Thymus (tissue), 11 donors: ENCODE measurements at regions not wholly inside any gene's neighbourhood (a gene's known extent, or its start where the extent isn't known, plus 50 kb on each side); places are given as distances from the start of the nearest gene placed in this dataset.
"Not testable (repeated sequence)": the region's sequence is repeated elsewhere in the genome, so short reads cannot be mapped to it uniquely, and the experiment has no call there.

ENCODE experiments used
- DNase-seq, 9 donors: peaks; one replicate each; pipeline ENCODE4 v3.0.0-alpha.2; 2013; ENCODE audit warnings: low spot score in 9 of 9, low read depth in 6 of 9, missing footprints in 1 of 9
- H3K27ac ChIP-seq, 2 donors: one replicate each; pipeline ENCODE4 v1.5.1; 2013; ENCODE audit warnings: control low read depth in 1 of 2, low read depth in 1 of 2, low read length in 1 of 2, mild to moderate bottlenecking in 1 of 2, moderate library complexity in 1 of 2
- H3K27me3 ChIP-seq, 2 donors: one replicate each; pipeline ENCODE4 v1.5.1; 2013; ENCODE audit warnings: low read length in 1 of 2; ENCODE audit not compliant: control insufficient read depth in 2 of 2, insufficient read depth in 1 of 2
- H3K36me3 ChIP-seq, 2 donors: one replicate each; pipeline ENCODE4 v1.5.1; 2013; ENCODE audit warnings: low read length in 1 of 2, mild to moderate bottlenecking in 1 of 2, moderate library complexity in 1 of 2; ENCODE audit not compliant: control insufficient read depth in 2 of 2, insufficient read depth in 2 of 2
- H3K4me1 ChIP-seq, 2 donors: one replicate each; pipeline ENCODE4 v1.5.1; 2013; ENCODE audit warnings: low read length in 2 of 2; ENCODE audit not compliant: control insufficient read depth in 2 of 2, insufficient read depth in 2 of 2
- H3K4me3 ChIP-seq, 2 donors: one replicate each; pipeline ENCODE4 v1.5.1; 2013; ENCODE audit warnings: low read length in 2 of 2, control low read depth in 1 of 2, mild to moderate bottlenecking in 1 of 2
- H3K9me3 ChIP-seq, 2 donors: one replicate each; pipeline ENCODE4 v1.5.1; 2013; ENCODE audit warnings: low read length in 1 of 2, mild to moderate bottlenecking in 1 of 2; ENCODE audit not compliant: control insufficient read depth in 2 of 2, insufficient read depth in 1 of 2
- WGBS: extraction: QIAGEN DNeasy Blood & Tissue Kit; methylation state at CpG from one replicate; pipeline ENCODE4 v1.1.7; 2013; 5-methylcytosine and 5-hydroxymethylcytosine counted together
- donor health status: healthy.

GRCh38 chr19:56981440-56981839 is 138.3 kb upstream of the USP29 start:
- H3K4me3 ChIP-seq, H3K4me1 ChIP-seq, H3K27me3 ChIP-seq, H3K27ac ChIP-seq, DNase-seq, H3K36me3 ChIP-seq: not testable (repeated sequence)
- H3K9me3 ChIP-seq: peaks cover 9 to 12% of the 10 kb centered on the region in 2 donors
- whole genome bisulfite sequencing: 89% methylated on average over 10 of the region's 10 CpGs

GRCh38 chr19:56983171-56983570 is 136.6 kb upstream of the USP29 start:
- no peaks in the 10 kb centered on the region for H3K4me1 ChIP-seq
- peaks cover 8 to 18% of the 10 kb centered on the region in 2 donors for H3K9me3 ChIP-seq
- no peak overlapping the region for H3K27ac ChIP-seq
- no peak overlapping the region for H3K4me3 ChIP-seq
- WGBS: 37% methylated on average over 7 of the region's 7 CpGs
- DNase-seq: no peak
- no peaks in the 10 kb centered on the region for H3K27me3 ChIP-seq
- H3K36me3 ChIP-seq: no peaks in the 10 kb centered on the region

GRCh38 chr19:56983804-56984203 is 136.0 kb upstream of the USP29 start:
- H3K9me3 ChIP-seq: peaks cover 9 to 24% of the 10 kb centered on the region in 2 donors
- H3K27ac ChIP-seq: no peak overlapping the region
- H3K27me3 ChIP-seq: no peaks in the 10 kb centered on the region
- 94% methylated on average over 3 of the region's 3 CpGs for WGBS
- no peak overlapping the region for H3K4me3 ChIP-seq
- no peaks in the 10 kb centered on the region for H3K4me1 ChIP-seq
- no peaks in the 10 kb centered on the region for H3K36me3 ChIP-seq
- no peak for DNase-seq

- Histone ChIP-seq H3K4me3 (no peak overlapping the region), H3K9me3 (peaks cover 10 to 24% of the 10 kb centered on the region in 2 donors), H3K36me3 (no peaks in the 10 kb centered on the region), H3K27me3 (no peaks in the 10 kb centered on the region), H3K27ac (no peak overlapping the region), H3K4me1 (no peaks in the 10 kb centered on the region)
- WGBS: 79% methylated on average over 9 of the region's 9 CpGs
- no peak for DNase-seq
Observed at GRCh38 chr19:56986386-56986785, 133.4 kb upstream of the USP29 start.

GRCh38 chr19:56987184-56987583 is 132.6 kb upstream of the USP29 start:
- no peak overlapping the region for H3K4me3 ChIP-seq
- H3K4me1 ChIP-seq: no peaks in the 10 kb centered on the region
- no peaks in the 10 kb centered on the region for H3K27me3 ChIP-seq
- WGBS: 83% methylated on average over 15 of the region's 15 CpGs
- H3K36me3 ChIP-seq: no peaks in the 10 kb centered on the region
- H3K9me3 ChIP-seq: peaks cover 8 to 30% of the 10 kb centered on the region in 2 donors
- H3K27ac ChIP-seq: no peak overlapping the region
- no peak for DNase-seq

GRCh38 chr19:56988299-56988698 is 131.5 kb upstream of the USP29 start:
- Histone ChIP-seq H3K4me1 (no peaks in the 10 kb centered on the region), H3K4me3 (no peak overlapping the region), H3K9me3 (peaks cover 8 to 33% of the 10 kb centered on the region in 2 donors), H3K27me3 (no peaks in the 10 kb centered on the region), H3K27ac (no peak overlapping the region), H3K36me3 (no peaks in the 10 kb centered on the region)
- 45% methylated on average over 5 of the region's 5 CpGs for WGBS
- no peak for DNase-seq

- no peak overlapping the region for H3K4me3 ChIP-seq
- peaks cover 9 to 24% of the 10 kb centered on the region in 2 donors for H3K9me3 ChIP-seq
- H3K4me1 ChIP-seq: no peaks in the 10 kb centered on the region
- H3K27me3 ChIP-seq: no peaks in the 10 kb centered on the region
- H3K36me3 ChIP-seq: no peaks in the 10 kb centered on the region
- 80% methylated on average over 7 of the region's 7 CpGs for WGBS
- no peak overlapping the region for H3K27ac ChIP-seq
- DNase-seq: no peak
Observed at GRCh38 chr19:56991912-56992311, 127.9 kb upstream of the USP29 start.

GRCh38 chr19:56993851-56994250 is 125.9 kb upstream of the USP29 start:
- Histone ChIP-seq H3K4me3 (no peak overlapping the region), H3K27ac (no peak overlapping the region), H3K36me3 (no peaks in the 10 kb centered on the region), H3K27me3 (no peaks in the 10 kb centered on the region), H3K9me3 (peaks cover 7 to 13% of the 10 kb centered on the region in 2 donors), H3K4me1 (no peaks in the 10 kb centered on the region)
- no peak for DNase-seq
- 94% methylated on average over 8 of the region's 8 CpGs for WGBS

GRCh38 chr19:56994251-56995017 is 125.4 kb upstream of the USP29 start:
- H3K4me1 ChIP-seq: no peaks in the 10 kb centered on the region
- no peaks in the 10 kb centered on the region for H3K36me3 ChIP-seq
- DNase-seq: no peak
- H3K27me3 ChIP-seq: no peaks in the 10 kb centered on the region
- H3K27ac ChIP-seq: no peak overlapping the region
- peaks cover 7 to 13% of the 10 kb centered on the region in 2 donors for H3K9me3 ChIP-seq
- WGBS: 85% methylated on average over 23 of the region's 23 CpGs
- no peak overlapping the region for H3K4me3 ChIP-seq
